UCSD-AML1 (cell line): ENCODE measurements at regions not wholly inside any gene's neighbourhood (a gene's known extent, or its start where the extent isn't known, plus 50 kb on each side); places are given as distances from the start of the nearest gene placed in this dataset.
A peak's percentile ranks its signal among the peaks of the same experiment; 100 is the strongest.
"Not testable (repeated sequence)": the region's sequence is repeated elsewhere in the genome, so short reads cannot be mapped to it uniquely, and the experiment has no call there.

ENCODE experiments used
- DNase-seq: peaks from one replicate; lab custom pipeline; 2025; ENCODE audit not compliant: unreplicated experiment; lab: John Stamatoyannopoulos, UW

GRCh38 chr17:68135141-68135887 is 99.8 kb downstream of the KPNA2 start:
- no peak for DNase-seq

DNA sequence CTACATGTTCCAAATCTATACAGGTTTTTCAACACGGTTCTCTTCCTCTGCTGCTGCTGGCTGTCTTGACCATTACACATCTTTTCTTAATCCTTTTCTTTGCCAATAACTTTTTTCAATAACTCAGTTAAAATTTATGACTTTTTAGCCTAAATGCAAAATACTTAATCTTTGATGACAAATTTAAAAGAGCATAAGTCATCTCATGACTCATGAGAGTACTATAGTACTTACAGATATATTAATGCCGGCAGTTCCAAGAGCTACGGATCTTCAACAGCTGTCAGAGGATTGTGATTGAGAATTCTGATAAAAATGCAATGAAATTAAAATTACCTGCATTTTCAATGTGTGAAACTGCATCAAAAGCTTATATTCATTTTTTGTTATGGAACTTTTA is 105.5 kb downstream of the KPNA2 start:
- no peak for DNase-seq

DNA sequence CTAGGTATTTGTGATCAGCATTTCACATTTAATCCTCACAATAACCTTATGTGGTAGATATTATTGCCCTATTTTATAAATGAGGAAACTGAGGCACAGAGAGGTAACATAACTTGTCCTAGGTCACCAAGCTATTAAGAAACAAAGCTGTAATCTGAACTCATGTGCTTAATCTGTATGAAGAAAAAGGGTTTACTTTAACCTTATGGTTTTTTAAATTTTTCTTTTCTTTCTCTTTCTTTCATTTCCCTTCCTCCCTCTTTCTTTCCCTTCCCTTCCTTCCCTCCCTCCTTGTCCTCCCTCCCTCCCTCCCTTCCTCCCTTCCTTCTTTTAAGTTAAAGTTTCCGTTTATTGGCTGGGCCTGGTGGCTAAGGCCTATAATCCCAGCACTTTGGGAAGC is 105.2 kb upstream of the AMZ2 start:
- DNase-seq = no peak

- no peak for DNase-seq
Measured at GRCh38 chr17:68143425-68143824, 104.4 kb upstream of the AMZ2 start.

DNA sequence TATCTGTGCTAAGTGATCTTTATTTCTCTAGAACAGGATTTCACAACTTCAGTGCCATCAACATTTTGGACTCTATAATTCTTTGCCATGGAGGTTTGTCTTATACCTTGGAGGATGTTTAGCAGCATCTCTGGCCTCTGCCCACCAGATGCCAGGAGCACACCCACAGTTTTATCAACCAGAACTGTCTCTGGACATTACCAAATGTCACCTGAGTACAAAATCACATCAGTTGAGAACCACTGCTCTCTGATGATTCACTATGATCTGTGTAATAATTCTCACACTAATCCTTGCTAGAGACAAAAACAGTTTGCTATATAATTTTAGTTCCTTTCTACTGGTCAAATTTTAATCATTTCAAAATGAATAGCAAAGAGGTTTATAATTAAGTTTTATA is 102.8 kb upstream of the AMZ2 start:
- DNase-seq = no peak

DNA sequence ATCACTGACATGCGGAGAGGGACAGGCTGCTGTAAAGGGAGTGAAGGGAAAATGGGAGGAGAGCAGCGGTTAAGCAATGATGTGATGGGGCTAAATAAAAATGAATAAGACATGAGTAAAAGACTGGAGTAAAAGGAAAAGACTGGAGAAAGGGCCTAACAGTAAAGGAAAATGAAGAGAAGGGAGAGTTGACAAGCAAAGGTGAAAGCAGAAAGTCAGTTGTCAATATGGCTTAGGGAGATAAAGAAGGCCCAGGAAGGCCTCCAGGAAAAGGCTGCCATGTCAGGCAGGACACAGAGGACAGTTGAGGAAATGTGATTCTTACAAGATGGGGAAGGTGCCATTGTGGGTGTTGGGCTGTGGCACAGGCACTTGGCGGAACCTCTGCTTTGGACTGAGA is 98.9 kb upstream of the AMZ2 start:
- no peak for DNase-seq

- no peak for DNase-seq
Measured at GRCh38 chr17:68152161-68152571, 95.7 kb upstream of the AMZ2 start.

DNA sequence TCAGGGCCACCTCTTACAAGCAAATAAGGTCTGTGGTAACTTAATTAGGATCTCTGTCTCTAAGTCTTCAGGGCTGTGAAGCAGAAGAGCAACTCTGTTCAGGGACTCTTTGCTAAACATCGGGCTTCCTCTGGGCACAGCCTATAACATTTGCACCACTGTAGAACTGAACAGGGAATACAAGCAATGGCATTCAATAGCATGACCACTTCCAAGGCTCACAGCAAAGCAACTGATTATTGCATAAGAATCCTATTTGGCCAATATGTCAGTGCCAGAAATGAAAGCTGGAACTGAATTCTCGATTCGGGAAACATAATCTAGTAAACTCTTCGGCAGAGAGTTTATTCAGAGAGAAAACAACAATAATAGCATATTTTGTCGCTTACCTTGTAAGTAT is 92.2 kb upstream of the AMZ2 start:
- DNase-seq = no peak

DNA sequence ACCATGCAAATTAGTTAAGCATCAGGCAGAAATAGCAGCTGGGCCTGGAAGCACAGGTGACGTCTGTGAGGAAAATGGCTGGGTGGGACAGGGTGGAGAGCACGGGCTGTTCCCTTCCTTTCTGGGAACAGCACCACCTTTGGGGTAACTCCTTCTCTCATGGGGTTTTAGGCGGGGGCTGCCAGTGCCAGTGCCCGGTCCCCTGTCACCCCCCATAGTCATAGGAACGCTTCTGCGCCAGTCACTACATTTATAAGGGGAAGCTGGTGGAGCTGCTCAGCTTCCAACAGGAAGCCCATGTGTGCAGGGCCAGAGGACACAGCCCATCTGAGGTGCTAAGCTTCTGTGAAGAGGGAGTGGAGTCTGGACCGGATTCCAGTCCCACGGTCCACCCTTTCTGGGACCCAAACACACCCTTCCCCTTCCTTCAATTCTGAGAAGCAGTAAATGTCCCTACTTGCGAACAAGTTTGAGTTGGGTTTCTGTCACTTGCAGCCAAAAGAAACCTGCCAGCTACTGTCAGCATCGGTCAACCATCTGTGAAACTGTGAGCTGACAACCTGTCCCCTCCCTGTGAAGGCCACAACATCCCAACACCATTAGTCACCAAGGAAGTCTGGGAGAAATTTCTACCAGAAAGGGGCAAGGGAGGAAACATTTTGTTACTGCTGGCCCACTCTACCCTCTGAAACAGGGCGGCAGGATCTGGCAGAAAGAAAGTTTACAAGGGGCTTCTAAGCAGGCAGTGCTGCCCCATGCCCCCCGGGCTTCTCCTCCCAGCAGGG is 86.0 kb upstream of the AMZ2 start:
- no peak for DNase-seq

DNA sequence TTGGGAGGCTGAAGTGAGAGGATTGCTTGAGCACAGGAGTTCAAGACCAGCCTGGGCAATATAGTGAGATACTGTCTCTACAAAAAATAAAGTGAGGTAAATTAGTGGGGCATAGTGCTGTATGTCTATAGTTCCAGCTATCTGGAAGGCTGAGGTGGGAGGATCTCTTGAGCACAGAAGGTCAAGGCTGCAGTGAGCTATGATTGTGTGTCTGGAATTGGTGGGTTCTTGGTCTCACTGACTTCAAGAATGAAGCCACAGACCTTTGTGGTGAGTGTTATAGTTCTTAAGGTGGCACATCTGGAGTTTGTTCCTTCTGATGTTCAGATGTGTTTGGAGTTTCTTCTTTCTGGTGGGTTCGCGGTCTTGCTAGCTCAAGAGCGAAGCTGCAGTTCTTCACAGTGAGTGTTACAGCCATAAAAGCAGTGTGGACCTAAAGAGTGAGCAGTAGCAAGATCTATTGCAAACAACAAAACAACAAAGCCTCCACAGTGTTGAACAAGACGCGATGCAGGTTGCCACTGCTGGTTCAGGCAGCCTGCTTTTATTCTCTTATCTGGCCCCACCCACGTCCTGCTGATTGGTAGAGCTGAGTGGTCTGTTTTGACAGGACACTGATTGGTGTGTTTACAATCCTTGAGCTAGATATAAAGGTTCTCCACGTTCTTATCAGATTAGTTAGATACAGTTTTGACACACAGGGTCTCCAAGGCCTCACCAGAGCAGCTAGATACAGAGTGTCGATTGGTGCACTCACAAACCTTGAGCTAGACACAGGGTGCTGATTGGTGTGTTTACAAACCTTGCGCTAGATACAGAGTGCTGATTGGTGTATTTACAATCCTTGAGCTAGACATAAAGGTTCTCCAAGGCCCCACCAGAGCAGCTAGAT is 79.3 kb upstream of the AMZ2 start:
- not testable (repeated sequence) for DNase-seq

DNA sequence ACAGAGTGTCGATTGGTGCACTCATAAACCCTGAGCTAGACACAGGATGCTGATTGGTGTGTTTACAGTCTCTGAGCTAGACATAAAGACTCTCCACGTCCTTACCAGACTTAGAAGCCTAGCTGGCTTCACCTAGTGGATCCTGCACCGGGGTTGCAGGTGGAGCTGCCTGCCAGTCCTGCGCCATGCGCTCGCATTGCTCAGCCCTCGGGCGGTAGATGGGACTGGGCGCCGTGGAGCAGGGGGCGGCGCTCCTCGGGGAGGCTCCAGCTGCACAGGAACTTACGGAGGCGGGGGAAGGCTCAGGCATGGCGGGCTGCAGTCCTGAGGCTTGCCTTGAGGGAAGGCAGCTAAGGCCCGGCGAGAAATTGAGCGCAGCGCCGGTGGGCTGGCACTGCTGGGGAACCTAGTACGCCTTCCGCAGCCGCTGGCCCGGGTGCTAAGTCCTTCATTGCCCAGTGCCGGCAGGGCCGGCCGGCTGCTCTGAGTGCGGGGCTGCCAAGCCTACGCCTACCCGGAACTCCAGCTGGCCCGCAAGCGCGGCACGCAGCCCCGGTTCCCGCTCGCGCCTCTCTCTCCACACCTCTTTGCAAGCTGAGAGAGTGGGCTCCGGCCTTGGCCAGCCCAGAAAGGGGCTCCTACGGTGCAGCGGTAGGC is 78.5 kb upstream of the AMZ2 start:
- not testable (repeated sequence) for DNase-seq

GRCh38 chr17:68169840-68170239 is 78.0 kb upstream of the AMZ2 start:
- DNase-seq = no peak

DNA sequence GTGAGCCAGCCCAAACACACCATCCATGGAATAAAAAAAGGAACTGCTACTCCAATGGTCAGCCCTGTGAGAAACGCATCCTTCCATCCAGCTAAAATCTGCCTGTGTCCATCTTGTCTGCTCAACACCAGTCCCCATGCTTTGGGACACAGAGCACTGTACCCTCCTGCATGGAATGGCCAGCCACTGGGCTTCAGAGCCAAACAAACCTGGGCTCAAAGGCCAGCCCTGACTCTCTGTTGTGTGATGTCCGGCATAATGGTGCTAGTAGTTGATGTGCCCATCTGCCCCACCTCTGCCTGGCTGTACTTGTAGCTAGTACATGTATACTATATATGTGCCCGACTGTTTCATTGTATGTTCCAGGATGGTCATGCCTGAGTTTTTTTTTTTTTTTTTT is 77.6 kb upstream of the AMZ2 start:
- DNase-seq = no peak

DNA sequence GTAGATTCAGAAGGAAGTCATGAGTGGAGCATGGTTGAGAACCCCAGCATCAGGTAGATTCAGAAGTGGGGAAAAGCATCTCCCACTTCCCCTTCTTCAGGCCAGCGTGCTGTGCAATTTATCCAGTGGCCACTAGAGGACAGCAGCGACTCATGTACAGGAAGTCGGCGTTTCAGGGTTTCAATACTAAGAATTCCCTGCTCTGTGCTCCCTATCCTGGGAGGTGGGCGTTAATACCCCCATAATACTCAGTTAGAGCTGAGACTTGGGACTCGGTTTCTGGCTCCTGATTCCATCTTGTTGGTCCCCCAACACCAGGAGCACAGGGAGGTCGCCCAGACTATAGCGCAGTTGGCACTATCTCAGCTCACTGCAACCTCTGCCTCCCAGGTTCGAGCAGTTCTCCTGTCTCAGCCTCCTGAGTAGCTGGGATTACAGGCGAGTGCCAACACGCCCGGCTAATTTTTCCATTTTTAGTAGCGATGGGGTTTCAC is 75.3 kb upstream of the AMZ2 start:
- peak; percentile 67 for DNase-seq

DNA sequence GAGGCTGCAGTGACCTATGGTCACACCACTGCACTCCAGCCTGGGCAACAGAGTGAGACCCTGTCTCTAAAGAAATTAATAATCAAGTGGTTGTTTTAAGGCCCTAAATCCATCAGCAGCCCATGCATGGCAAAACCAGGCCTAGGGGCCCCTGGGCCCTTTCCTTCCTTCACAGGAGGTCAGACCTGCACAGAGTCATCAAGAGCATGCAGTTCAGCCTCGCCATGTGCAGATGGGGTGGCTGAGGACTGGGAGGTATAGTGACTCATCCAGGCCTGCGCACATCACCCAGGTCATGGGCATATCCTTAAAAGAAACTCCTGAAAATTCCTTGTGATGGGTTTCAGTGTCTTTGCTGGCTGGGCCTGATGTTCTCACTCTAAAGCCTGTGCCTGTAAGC is 72.4 kb upstream of the AMZ2 start:
- DNase-seq = no peak

DNA sequence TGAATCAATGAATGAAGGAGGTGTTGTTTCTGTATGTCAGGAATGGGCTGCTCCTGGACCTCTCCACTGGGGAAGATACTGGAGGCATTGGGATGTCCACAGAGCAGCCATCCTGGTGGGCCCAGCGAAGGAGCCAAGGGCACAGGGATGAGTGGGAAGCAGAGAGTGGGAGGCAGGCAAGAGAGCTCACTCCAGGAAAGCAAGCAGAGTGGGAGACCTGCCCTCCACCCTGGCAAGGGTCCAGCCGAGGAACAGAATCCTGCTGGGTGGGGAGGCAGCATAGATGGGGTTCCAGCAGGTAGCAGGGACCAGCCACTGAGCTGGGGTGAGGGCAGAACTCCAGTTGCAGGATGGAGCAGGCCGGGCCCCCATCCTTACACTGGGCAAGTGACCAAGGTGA is 71.9 kb upstream of the AMZ2 start:
- no peak for DNase-seq

GRCh38 chr17:68176718-68177117 is 71.1 kb upstream of the AMZ2 start:
- DNase-seq = no peak

DNA sequence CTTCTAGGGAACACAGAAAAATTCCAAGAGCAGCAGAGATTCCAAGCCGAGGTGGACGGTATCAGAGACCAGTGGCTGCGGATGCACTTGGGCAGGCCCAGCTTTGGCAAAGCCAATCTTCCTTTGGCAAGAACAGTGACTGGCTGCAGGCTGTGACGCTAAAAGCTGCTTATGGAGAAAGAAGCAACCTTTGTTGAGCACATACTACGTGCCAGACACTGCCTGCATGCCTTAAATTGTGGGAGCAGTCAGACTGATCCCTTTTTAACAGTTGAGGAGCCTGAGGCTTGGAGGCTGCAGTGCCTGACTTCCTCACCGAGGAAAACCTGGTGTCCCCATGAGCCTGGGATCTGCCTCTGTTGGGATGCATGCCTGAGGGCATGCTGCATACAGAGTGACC is 69.0 kb upstream of the AMZ2 start:
- DNase-seq = no peak

DNA sequence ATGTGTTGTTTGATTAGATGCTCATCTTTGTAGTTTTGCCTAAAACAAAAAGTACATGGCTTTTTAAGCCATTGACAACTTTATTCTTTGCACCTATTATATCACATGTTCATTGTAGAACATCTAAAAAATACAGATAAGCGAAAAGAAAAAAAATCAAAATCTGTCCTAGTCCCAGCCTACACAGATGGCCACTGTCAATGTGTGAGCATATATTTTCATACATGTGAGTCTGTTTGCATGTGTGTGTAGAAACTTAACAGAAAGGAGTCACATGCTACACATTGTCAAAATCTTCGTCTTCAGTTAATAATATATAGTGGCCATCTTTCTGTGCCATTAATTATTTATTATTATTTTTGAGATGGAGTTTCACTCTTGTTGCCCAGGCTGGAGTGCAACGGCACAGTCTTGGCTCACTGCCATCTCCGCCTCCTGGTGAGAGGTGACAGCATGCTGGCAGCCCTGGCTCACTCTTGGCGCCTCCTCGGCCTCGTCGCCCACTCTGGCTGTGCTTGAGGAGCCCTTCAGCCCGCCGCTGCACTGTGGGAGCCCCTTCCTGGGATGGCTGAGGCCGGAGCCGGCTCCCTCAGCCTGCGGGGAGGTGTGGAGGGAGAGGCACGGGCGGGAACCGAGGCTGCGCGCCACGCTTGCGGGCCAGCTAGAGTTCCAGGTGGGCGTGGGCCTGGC is 68.5 kb upstream of the AMZ2 start:
- DNase-seq = no peak

DNA sequence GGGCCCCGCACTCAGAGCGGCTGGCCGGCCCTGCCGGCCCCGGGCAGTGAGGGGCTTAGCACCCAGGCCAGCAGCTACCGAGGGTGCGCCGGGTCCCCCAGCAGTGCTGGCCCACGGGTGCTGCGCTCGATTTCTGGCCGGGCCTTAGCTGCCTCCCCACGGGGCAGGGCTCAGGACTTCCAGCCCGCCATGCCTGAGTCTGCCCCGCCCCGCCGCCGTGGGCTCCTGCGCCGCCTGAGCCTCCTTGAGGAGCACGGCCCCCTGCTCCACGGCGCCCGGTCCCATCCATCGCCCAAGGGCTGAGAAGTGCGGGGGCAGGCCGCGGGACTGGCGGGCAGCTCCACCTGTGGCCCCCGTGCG is 67.9 kb upstream of the AMZ2 start:
- no peak for DNase-seq

- DNase-seq = no peak
Measured at GRCh38 chr17:68182011-68182306, 65.9 kb upstream of the AMZ2 start.
